ENCODE measurements at regions not wholly inside any gene's neighbourhood (a gene's known extent, or its start where the extent isn't known, plus 50 kb on each side); places are given as distances from the start of the nearest gene placed in this dataset.

- Histone ChIP-seq H3K9me3 (no peaks in the 10 kb centered on the region), H3K4me3 (no peak overlapping the region), H3K36me3 (no peaks in the 10 kb centered on the region), H3K27me3 (no peaks in the 10 kb centered on the region), H3K4me1 (peaks cover 5% of the 10 kb centered on the region), H3K27ac (no peak overlapping the region)
- intact Hi-C loops (cut with DNase I) = no loop called here
- TF ChIP-seq POLR2AphosphoS5 (IDR thresholded peaks at IDR 0.05; ENCODE audit: insufficient read depth in 1 of 2, low read depth in 1 of 2) (no peak), POLR2A (IDR thresholded peaks at IDR 0.05) (no peak), CTCF (IDR thresholded peaks at IDR 0.05) (no peak)
- no peak for DNase-seq (ENCODE audit: extremely low spot score in 2 of 2)
Observed at GRCh38 chr6:150791717-150792116, 73.8 kb upstream of the MTHFD1L start.

GRCh38 chr6:150797949-150798348 lies 67.6 kb upstream of the MTHFD1L start:
- Histone ChIP-seq H3K36me3 (no peaks in the 10 kb centered on the region), H3K4me1 (no peaks in the 10 kb centered on the region), H3K4me3 (no peak overlapping the region), H3K27me3 (no peaks in the 10 kb centered on the region), H3K27ac (no peak overlapping the region), H3K9me3 (no peaks in the 10 kb centered on the region)
- TF ChIP-seq POLR2A (IDR thresholded peaks at IDR 0.05) = no peak
- no peak for TF ChIP-seq POLR2AphosphoS5 (IDR thresholded peaks at IDR 0.05; ENCODE audit: insufficient read depth in 1 of 2, low read depth in 1 of 2)
- TF ChIP-seq CTCF (IDR thresholded peaks at IDR 0.05) = no peak
- intact Hi-C loops (cut with DNase I) = no loop called here
- DNase-seq (ENCODE audit: extremely low spot score in 2 of 2) = no peak

- intact Hi-C loops (cut with DNase I) = no loop called here
- H3K9me3 ChIP-seq = no peaks in the 10 kb centered on the region
- no peak overlapping the region for H3K4me3 ChIP-seq
- no peaks in the 10 kb centered on the region for H3K27me3 ChIP-seq
- no peak for DNase-seq (ENCODE audit: extremely low spot score in 2 of 2)
- TF ChIP-seq POLR2A (IDR thresholded peaks at IDR 0.05) (no peak), POLR2AphosphoS5 (IDR thresholded peaks at IDR 0.05; ENCODE audit: insufficient read depth in 1 of 2, low read depth in 1 of 2) (no peak), CTCF (IDR thresholded peaks at IDR 0.05) (no peak)
- H3K4me1 ChIP-seq = no peaks in the 10 kb centered on the region
- no peak overlapping the region for H3K27ac ChIP-seq
- no peaks in the 10 kb centered on the region for H3K36me3 ChIP-seq
Observed at GRCh38 chr6:150799276-150799805, 66.2 kb upstream of the MTHFD1L start.

- H3K27ac ChIP-seq = no peak overlapping the region
- H3K36me3 ChIP-seq = no peaks in the 10 kb centered on the region
- H3K4me1 ChIP-seq = no peaks in the 10 kb centered on the region
- H3K4me3 ChIP-seq = no peak overlapping the region
- no peaks in the 10 kb centered on the region for H3K27me3 ChIP-seq
- intact Hi-C loops (cut with DNase I) = no loop called here
- no peaks in the 10 kb centered on the region for H3K9me3 ChIP-seq
- no peak for DNase-seq (ENCODE audit: extremely low spot score in 2 of 2)
- TF ChIP-seq POLR2A (IDR thresholded peaks at IDR 0.05) (no peak), POLR2AphosphoS5 (IDR thresholded peaks at IDR 0.05; ENCODE audit: insufficient read depth in 1 of 2, low read depth in 1 of 2) (no peak), CTCF (IDR thresholded peaks at IDR 0.05) (no peak)
Observed at GRCh38 chr6:150800674-150801314, 64.7 kb upstream of the MTHFD1L start.

- no peak overlapping the region for H3K4me3 ChIP-seq
- TF ChIP-seq POLR2A (IDR thresholded peaks at IDR 0.05) (no peak), POLR2AphosphoS5 (IDR thresholded peaks at IDR 0.05; ENCODE audit: insufficient read depth in 1 of 2, low read depth in 1 of 2) (no peak), CTCF (IDR thresholded peaks at IDR 0.05) (no peak)
- intact Hi-C loops (cut with DNase I) = no loop called here
- H3K27ac ChIP-seq = no peak overlapping the region
- H3K4me1 ChIP-seq = no peaks in the 10 kb centered on the region
- no peak for DNase-seq (ENCODE audit: extremely low spot score in 2 of 2)
- H3K9me3 ChIP-seq = no peaks in the 10 kb centered on the region
- no peaks in the 10 kb centered on the region for H3K27me3 ChIP-seq
- no peaks in the 10 kb centered on the region for H3K36me3 ChIP-seq
Observed at GRCh38 chr6:150806790-150807189, 58.7 kb upstream of the MTHFD1L start.

Measured in vagina (tissue), 2 donors.